Transverse colon (tissue), 4 donors: ENCODE measurements at regions not wholly inside any gene's neighbourhood (a gene's known extent, or its start where the extent isn't known, plus 50 kb on each side); places are given as distances from the start of the nearest gene placed in this dataset.

Experiments
- DNase-seq: peaks from one replicate; pipeline ENCODE4 v3.0.0-alpha.2; 2019
- H3K27ac ChIP-seq, 4 donors: fragments of 200-600 bp; sonication (generic); 2 replicates each; pipeline ENCODE4 v1.5.1; 2016 to 2018; ENCODE audit warnings: inconsistent platforms in 4 of 4
- H3K27me3 ChIP-seq: fragments of 200-600 bp; sonication (generic); 2 replicates; pipeline ENCODE4 v1.5.1; 2017; ENCODE audit warnings: inconsistent platforms
- H3K36me3 ChIP-seq, 4 donors: fragments of 200-600 bp; sonication (generic); 2 replicates each; pipeline ENCODE4 v1.5.1; 2017 to 2019; ENCODE audit warnings: inconsistent platforms in 4 of 4
- H3K4me1 ChIP-seq, 4 donors: fragments of 200-600 bp; sonication (generic); 2 replicates each; pipeline ENCODE4 v1.5.1; 2017 to 2020; ENCODE audit warnings: inconsistent platforms in 4 of 4
- H3K4me3 ChIP-seq, 4 donors: fragments of 200-600 bp; sonication (generic); 1 replicate in 1 of 4; 2 replicates in 3 of 4; pipeline versions ENCODE4 v1.5.1 to v1.6.1; 2017 to 2019; ENCODE audit warnings: inconsistent platforms in 4 of 4
- H3K9me3 ChIP-seq, 2 donors: fragments of 200-600 bp; sonication (generic); 2 replicates each; pipeline ENCODE4 v1.5.1; 2017 to 2019; ENCODE audit warnings: inconsistent platforms in 2 of 2
- EP300 ChIP-seq: sonication (generic); formaldehyde crosslinking; IDR thresholded peaks from one replicate; pipeline ENCODE4 v1.6.1; 2017; ENCODE audit warnings: antibody characterized with exemption, low read depth
- POLR2A ChIP-seq: fragments of 450-650 bp; IDR thresholded peaks from one replicate; pipeline ENCODE4 v1.6.1; 2016; ENCODE audit warnings: antibody characterized with exemption, mild to moderate bottlenecking, moderate library complexity
- POLR2AphosphoS5 ChIP-seq, 3 donors: sonication (generic); formaldehyde crosslinking; IDR thresholded peaks; one replicate each; pipeline ENCODE4 v1.6.1; 2016; ENCODE audit warnings: antibody characterized with exemption in 3 of 3
- WGBS, 2 donors: methylation state at CpG; one replicate each; pipeline ENCODE4 v1.1.5; 2018; ENCODE audit warnings: low coverage in 1 of 2; 5-methylcytosine and 5-hydroxymethylcytosine counted together
- in situ Hi-C, 4 donors: fragments of 200-750 bp; cut with MboI; loops; one replicate each; pipeline versions ENCODE4 v1.15.0 to v1.15.1; 2017; ENCODE audit warnings: low sequenced_read_pairs in 3 of 4, low pct_ligation_motif_present in 1 of 4, low pct_unique_long_range_greater_than_20kb in 1 of 4
- intact Hi-C: fragments of 100-400 bp; cut with DNase I; formaldehyde crosslinking; loops from one replicate; pipeline ENCODE4 v1.15.1; 2023; ENCODE audit warnings: low total_unique reads
- TF ChIP-seq, protein P1 (sequence below), 5 experiments: fragments of 200-600 bp in 3 of 5; fragments of 450-650 bp in 2 of 5; sonication (generic) in 3 of 5; IDR thresholded peaks; 1 replicate in 2 of 5; 2 replicates in 3 of 5; pipeline ENCODE4 v1.5.1; 2016 to 2017; ENCODE audit warnings: antibody characterized with exemption in 5 of 5, inconsistent platforms in 3 of 5, mild to moderate bottlenecking in 2 of 5, moderate library complexity in 1 of 5

GRCh38 chr3:137948400-137949072 lies 61.4 kb upstream of the CLDN18 start:
- Histone ChIP-seq H3K27me3 (no peaks in the 10 kb centered on the region), H3K9me3 (no peaks in the 10 kb centered on the region), H3K4me3 (no peak overlapping the region), H3K4me1 (no peaks in the 10 kb centered on the region), H3K27ac (no peak overlapping the region), H3K36me3 (no peaks in the 10 kb centered on the region)
- intact Hi-C loops = loop anchor here (5.0 to 10.0 kb wide), 2 partner anchors 844 to 916 kb away; no protein-coding TSS in a partner anchor
- in situ Hi-C loops = loop anchor here (25.0 kb wide), 1 partner anchor 836 kb away; no protein-coding TSS in a partner anchor
- DNase-seq = no peak
- 57% methylated on average over 3 of the region's 3 CpGs; no CpG with 5 or more reads in 1 of the 2 donors for WGBS, 2 donors
- TF ChIP-seq POLR2AphosphoS5 (IDR thresholded peaks at IDR 0.05) (no peak), POLR2A (no peak), EP300 (no peak)
- TF ChIP-seq, protein P1, sequence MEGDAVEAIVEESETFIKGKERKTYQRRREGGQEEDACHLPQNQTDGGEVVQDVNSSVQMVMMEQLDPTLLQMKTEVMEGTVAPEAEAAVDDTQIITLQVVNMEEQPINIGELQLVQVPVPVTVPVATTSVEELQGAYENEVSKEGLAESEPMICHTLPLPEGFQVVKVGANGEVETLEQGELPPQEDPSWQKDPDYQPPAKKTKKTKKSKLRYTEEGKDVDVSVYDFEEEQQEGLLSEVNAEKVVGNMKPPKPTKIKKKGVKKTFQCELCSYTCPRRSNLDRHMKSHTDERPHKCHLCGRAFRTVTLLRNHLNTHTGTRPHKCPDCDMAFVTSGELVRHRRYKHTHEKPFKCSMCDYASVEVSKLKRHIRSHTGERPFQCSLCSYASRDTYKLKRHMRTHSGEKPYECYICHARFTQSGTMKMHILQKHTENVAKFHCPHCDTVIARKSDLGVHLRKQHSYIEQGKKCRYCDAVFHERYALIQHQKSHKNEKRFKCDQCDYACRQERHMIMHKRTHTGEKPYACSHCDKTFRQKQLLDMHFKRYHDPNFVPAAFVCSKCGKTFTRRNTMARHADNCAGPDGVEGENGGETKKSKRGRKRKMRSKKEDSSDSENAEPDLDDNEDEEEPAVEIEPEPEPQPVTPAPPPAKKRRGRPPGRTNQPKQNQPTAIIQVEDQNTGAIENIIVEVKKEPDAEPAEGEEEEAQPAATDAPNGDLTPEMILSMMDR (IDR thresholded peaks at IDR 0.05) = no peak

- Histone ChIP-seq H3K36me3 (no peaks in the 10 kb centered on the region), H3K27me3 (no peaks in the 10 kb centered on the region), H3K4me3 (no peak overlapping the region), H3K4me1 (no peaks in the 10 kb centered on the region), H3K9me3 (no peaks in the 10 kb centered on the region), H3K27ac (no peak overlapping the region)
- in situ Hi-C loops (no loop called here), intact Hi-C loops (no loop called here)
- TF ChIP-seq EP300 (no peak), POLR2AphosphoS5 (IDR thresholded peaks at IDR 0.05) (no peak), POLR2A (no peak)
- TF ChIP-seq, protein P1 (IDR thresholded peaks at IDR 0.05) = no peak
- DNase-seq = no peak
Measured at GRCh38 chr3:137958636-137959035, 51.3 kb upstream of the CLDN18 start.
